ENCODE measurements at regions not wholly inside any gene's neighbourhood (a gene's known extent, or its start where the extent isn't known, plus 50 kb on each side); places are given as distances from the start of the nearest gene placed in this dataset.

- TF ChIP-seq CTCF (IDR thresholded peaks at IDR 0.05), result no peak
- Mint-ChIP-seq H3K36me3 (ENCODE audit: unreplicated experiment) (no peaks in the 10 kb centered on the region), H3K4me1 (ENCODE audit: unreplicated experiment) (no peaks in the 10 kb centered on the region), H3K4me3 (ENCODE audit: unreplicated experiment) (no peak overlapping the region), H3K9me3 (ENCODE audit: unreplicated experiment) (no peaks in the 10 kb centered on the region), H3K27me3 (ENCODE audit: unreplicated experiment) (peaks cover 15% of the 10 kb centered on the region), H3K27ac (ENCODE audit: unreplicated experiment) (no peak overlapping the region)
- no peak for DNase-seq (ENCODE audit: extremely low spot score, unreplicated experiment)
These were observed 90.8 kb downstream of the FAM124B start for GRCh38 chr2:224310943-224311625.

- no peak for TF ChIP-seq CTCF (IDR thresholded peaks at IDR 0.05)
- peaks cover 13% of the 10 kb centered on the region for H3K27me3 Mint-ChIP-seq (ENCODE audit: unreplicated experiment)
- no peak overlapping the region for H3K27ac Mint-ChIP-seq (ENCODE audit: unreplicated experiment)
- H3K4me1 Mint-ChIP-seq (ENCODE audit: unreplicated experiment), result no peaks in the 10 kb centered on the region
- no peak for DNase-seq (ENCODE audit: extremely low spot score, unreplicated experiment)
- H3K36me3 Mint-ChIP-seq (ENCODE audit: unreplicated experiment), result no peaks in the 10 kb centered on the region
- H3K9me3 Mint-ChIP-seq (ENCODE audit: unreplicated experiment), result no peaks in the 10 kb centered on the region
- H3K4me3 Mint-ChIP-seq (ENCODE audit: unreplicated experiment), result no peak overlapping the region
These were observed 92.7 kb downstream of the FAM124B start for GRCh38 chr2:224309176-224309575.

GRCh38 chr2:224308272-224308911, 93.5 kb downstream of the FAM124B start:
- Mint-ChIP-seq H3K9me3 (ENCODE audit: unreplicated experiment) (no peaks in the 10 kb centered on the region), H3K4me3 (ENCODE audit: unreplicated experiment) (no peak overlapping the region), H3K36me3 (ENCODE audit: unreplicated experiment) (no peaks in the 10 kb centered on the region), H3K27me3 (ENCODE audit: unreplicated experiment) (peaks cover 8% of the 10 kb centered on the region), H3K4me1 (ENCODE audit: unreplicated experiment) (no peaks in the 10 kb centered on the region), H3K27ac (ENCODE audit: unreplicated experiment) (no peak overlapping the region)
- TF ChIP-seq CTCF (IDR thresholded peaks at IDR 0.05), result no peak
- DNase-seq (ENCODE audit: extremely low spot score, unreplicated experiment), result no peak

GRCh38 chr2:224302952-224303351, 99.0 kb downstream of the FAM124B start:
- Mint-ChIP-seq H3K36me3 (ENCODE audit: unreplicated experiment) (no peaks in the 10 kb centered on the region), H3K9me3 (ENCODE audit: unreplicated experiment) (no peaks in the 10 kb centered on the region), H3K27ac (ENCODE audit: unreplicated experiment) (no peak overlapping the region), H3K27me3 (ENCODE audit: unreplicated experiment) (peaks cover 5% of the 10 kb centered on the region), H3K4me1 (ENCODE audit: unreplicated experiment) (no peaks in the 10 kb centered on the region), H3K4me3 (ENCODE audit: unreplicated experiment) (no peak overlapping the region)
- no peak for DNase-seq (ENCODE audit: extremely low spot score, unreplicated experiment)
- no peak for TF ChIP-seq CTCF (IDR thresholded peaks at IDR 0.05)

GRCh38 chr2:224293976-224294375, 107.9 kb downstream of the FAM124B start:
- H3K27me3 Mint-ChIP-seq (ENCODE audit: unreplicated experiment), result peaks cover 30% of the 10 kb centered on the region
- DNase-seq (ENCODE audit: extremely low spot score, unreplicated experiment), result no peak
- peaks cover 3% of the 10 kb centered on the region for H3K9me3 Mint-ChIP-seq (ENCODE audit: unreplicated experiment)
- H3K4me1 Mint-ChIP-seq (ENCODE audit: unreplicated experiment), result no peaks in the 10 kb centered on the region
- H3K4me3 Mint-ChIP-seq (ENCODE audit: unreplicated experiment), result no peak overlapping the region
- H3K27ac Mint-ChIP-seq (ENCODE audit: unreplicated experiment), result no peak overlapping the region
- no peak for TF ChIP-seq CTCF (IDR thresholded peaks at IDR 0.05)
- H3K36me3 Mint-ChIP-seq (ENCODE audit: unreplicated experiment), result no peaks in the 10 kb centered on the region
